Pulmonary artery endothelial cell (primary cell): ENCODE measurements at regions not wholly inside any gene's neighbourhood (a gene's known extent, or its start where the extent isn't known, plus 50 kb on each side); places are given as distances from the start of the nearest gene placed in this dataset.

ENCODE experiments used
- DNase-seq: peaks from one replicate; pipeline ENCODE4 v3.0.0-alpha.2; 2011; ENCODE audit warnings: low read depth, low spot score

DNA sequence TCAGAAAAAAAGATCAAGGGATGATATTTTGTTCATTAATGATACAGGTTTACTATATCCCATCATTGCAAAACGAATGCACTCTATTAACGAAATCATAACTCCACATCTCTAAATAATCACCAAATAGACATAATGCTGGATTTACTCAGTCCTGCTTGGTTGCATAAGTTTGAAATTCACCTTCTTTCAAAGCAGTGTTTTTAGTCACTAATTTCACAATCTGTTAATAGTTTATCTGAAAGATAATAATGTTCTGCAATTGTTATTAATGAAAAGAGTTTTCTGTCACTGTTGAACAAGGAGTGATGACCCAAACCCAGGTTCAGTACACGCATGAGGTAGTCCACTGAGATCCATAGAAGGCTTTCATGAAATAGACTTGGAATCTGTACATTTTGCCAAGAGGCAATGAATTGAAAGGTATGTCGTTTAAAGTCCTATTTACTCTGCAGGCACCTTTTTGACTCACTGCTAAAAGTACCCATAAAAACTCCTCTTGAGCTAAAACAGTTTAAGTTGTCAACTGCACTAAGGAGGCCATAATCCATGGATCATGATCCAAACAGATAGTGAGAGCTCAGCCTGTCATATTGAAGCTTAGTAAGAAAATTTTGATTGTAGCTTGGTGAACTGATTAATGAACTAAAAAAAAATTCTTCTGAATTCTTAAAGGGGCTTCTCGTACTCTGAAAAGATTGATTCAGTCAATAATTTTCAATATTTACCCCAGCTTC, 75.6 kb upstream of the MBNL1 start:
- DNase-seq, result no peak

DNA sequence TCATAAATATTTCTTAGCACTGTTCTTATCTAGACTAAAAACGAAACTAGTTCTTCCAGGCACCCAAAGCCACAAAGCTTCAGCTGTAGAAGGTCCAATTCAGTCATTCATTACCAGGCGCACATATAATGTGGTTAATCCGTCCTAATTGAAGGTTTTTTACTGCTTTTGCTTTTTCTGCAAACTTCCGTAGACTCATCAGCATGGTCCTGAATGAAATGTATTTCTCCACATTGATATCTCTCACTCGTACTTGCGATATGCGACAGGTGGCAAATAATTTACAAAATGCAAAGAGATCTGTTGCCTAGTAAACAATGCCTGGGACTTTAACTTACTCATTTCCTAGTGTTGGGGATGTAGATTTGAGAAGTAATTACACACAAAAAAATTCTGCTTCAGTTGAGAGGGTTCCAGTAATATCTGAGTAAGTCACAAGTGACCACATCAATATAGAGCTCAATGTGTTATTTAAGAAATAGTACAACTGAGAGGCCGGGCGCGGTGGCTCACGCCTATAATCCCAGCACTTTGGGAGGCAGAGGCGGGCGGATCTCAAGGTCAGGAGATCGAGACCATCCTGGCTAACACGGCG, 75.0 kb upstream of the MBNL1 start:
- no peak for DNase-seq

DNA sequence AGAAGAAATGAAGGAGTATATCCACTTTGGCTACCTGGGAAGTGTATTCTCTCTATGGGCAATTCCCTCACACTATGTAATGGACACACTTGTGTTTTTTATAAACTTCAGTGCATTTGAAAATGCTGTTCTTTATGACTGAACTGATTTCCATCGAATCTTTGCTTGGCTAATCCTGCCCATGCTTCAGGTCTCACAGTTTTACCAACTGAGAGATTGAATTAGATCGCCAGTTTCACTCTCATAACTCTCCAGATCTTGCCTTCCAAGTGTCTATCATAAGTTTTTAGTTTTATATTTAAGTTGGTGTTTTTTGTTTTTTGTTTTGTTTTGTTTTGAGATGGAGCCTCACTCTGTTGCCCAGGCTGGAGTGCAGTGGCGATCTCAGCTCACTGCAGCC, 73.5 kb upstream of the MBNL1 start:
- DNase-seq, result no peak

DNA sequence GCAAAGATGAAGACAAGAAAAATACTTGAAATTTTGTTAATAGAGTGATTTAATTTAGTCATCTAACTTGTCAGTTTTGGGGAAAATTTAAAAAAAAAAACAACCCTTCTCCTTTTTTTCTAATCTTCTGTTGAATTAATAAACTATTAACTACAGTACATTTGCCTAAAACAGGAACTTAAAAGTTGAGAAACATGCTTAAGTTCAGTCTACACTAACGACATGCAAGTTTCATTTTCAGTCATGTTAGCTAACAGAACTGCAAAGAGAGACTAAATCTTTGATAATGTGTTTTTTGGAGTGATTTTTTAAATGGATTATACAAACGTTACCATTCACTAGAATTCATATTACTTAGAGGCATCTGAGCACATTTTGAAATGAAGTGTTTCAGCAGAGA, 71.9 kb upstream of the MBNL1 start:
- no peak for DNase-seq

DNA sequence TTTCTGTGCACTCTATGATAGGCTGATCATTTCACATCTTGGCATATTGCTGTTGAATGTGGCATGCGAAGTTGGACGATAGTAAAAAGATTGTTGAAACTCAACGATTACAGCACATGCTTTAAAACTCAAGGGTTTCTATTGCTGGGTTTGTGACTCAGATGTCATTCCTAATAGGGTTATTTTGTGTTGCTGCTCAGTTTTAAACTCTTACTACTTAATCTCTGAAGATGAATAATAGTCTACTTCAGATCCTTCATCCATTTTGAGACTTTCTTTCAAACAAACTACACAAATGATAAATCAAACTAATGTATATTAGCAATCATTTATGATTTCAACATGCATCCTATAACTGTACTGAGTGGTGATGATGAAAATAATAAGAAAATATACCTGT, 71.3 kb upstream of the MBNL1 start:
- no peak for DNase-seq

DNA sequence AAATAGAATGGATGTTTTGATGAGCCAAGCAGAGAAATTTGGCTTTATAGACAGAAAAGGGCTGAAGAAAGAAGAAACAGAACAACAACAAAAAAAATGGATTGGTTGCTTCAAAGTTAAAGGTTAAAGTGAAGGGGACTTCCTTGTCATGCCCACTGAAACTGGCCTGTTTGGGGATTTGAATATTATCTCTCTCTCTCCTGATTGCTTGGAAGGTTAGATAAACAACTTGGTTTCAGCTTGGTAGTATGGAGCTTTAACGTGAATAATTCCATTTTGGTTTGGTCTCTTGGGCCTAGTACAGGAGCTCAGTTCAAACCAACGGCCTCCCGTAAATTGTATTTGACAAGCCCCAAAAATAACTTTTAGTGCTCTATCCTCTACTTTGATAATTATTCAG, 70.8 kb upstream of the MBNL1 start:
- DNase-seq, result no peak

DNA sequence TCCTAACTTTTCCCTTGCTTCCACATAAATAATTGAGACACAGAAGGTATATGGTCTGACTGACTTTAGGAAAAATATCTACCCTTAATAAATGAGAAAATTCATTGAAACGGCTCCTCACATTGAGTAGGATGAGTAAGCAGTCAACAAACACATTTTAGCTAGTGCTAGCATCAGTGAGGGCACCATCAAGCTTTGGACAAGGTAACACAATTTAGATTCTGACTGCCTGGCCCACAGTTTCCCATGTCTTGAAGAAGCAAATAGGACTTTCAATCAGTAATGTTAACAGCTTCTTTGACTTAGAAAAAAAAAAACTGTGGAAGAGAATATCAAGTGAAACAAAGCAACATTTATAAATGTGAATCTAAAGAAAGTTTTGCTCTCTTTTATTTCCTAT, 70.1 kb upstream of the MBNL1 start:
- no peak for DNase-seq

DNA sequence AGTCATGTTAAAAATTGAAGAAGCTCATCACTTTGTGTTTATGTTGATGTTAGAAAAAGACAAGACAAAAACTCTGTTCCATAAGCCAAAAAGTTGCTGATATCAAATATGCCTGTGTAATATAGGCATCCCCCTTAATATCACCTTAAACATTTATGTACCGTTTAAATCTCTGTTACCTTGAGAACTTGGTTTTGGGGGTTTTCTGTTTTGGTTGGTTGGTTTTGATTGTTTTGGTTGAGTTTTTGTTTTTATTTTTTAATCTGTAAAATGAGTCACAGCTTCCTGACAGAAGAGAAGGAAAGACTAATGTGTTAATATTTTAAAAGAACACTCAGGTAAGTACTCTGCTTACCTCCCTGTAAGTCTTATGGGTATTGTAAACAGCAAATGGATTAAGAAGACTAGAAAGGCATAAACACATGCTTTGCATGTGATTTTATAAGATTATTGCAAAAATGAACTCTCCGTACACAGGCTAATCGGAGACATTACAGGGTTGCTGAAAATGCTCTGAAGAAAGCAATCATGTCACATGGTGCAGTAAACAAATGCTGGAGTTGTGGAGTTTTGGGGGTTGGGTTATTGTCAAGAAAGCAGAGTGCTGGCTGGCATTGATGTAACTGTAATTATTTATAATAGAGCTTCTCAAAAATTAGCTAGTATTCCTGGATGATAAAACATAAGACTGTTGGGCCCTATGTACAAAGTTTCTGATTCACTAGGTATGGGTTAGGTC, 69.5 kb upstream of the MBNL1 start:
- no peak for DNase-seq

DNA sequence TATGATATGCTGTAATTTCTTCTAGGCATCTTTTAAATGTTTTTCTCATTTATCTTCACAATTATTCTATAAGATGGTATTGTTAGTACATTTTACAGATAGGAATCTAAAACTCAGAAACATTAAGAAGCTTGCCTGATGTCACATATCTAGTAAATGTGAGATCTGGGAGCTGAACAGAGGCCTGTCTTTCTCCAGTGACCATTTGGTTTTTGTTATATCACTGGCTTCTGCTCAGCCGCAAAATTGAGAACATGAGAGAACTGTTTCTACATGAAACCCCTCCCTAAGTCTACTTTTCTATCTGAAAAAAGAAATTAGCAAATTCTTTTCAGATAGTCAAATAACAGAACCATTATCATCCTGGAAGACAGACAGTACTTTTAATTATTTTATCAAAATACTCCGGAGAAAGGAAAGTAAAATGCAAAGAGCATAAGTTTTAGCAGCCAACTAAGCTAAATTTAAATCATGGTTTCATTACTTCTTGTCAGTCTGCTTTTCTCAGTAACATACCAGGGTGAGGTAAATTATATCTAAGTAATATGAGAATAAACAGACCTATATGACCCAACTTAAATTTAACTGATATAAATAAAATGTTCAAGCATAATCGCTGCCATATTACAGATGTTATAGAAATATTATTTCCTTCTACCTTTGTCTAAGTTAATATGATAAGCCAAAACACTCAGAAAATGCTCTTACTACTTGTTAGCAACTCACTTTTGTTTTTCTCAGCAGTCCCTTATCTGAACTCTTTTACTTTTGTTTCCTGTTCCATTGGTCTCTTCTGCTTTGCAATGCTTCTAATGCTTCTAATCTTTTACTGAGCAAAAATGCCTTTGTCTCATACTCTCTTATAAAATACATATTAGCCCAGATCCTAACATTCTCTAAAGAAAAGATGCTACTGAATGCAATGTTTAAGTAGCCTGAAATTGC, 68.0 kb upstream of the MBNL1 start:
- DNase-seq, result no peak

DNA sequence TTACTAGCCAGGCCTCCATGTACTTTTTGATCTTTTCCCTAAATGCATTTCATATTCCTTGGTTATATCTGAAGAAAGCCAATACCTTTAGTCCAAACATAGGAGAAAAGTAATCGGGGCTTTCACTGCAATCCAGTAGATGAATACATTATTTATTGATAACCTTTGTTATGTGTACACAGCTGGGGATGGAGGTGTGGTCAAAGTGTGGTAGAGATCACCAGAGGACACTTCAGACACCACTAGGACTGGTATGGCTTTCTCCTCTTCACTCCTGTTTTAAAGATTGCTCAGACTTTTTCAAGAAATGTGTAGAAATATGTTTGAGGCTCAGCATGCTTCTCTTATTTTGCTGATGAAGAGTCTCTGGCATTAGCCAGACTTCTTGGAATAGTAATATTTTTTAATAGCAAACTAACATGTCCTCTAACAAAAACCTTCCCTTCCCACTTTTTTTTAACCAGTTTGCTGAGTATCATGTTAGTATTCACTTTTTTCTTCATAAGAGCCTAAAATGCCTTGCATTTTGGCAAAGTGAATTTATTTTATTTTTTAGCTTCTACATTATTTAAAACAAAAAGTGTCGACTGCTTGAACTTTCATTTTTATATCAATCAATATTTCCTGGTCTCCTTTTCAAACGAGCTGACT, 65.6 kb upstream of the MBNL1 start:
- DNase-seq, result no peak

DNA sequence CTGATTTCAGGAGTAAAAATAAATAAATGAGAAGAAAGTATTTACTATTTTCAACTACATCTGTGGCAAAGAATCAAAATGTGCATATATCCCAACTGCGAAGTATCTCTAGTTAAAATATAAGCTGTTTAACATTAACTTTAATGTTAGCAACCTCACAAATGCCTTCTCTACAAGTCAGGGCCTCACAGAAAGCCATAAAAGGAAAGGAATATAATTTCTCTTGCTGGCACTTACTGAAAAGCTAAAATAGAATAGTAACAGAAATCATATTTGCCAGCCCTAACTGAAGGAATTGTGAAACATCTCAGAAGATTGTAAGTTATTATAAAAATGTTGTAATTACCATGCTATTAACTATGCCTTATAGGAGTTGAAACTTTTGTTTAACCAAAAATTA, 65.1 kb upstream of the MBNL1 start:
- DNase-seq, result no peak

DNA sequence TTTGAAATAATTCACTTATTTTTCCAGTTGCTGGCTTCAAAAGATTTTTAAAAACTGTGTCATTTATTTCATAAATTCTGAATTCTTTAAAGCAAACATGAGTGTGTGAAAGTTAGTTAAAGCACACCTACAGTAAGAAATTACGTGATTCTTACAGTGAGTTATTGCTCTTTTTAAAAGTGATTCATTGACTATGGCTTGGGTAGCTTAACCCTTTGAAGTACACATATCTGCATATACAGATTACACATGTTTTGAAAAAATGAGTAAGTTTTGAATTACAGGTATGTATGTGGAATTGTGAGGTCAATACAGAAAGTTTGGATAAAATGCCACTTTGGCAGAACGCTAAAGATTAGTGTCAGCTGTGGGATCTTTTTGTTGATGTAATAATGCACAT, 64.5 kb upstream of the MBNL1 start:
- DNase-seq, result no peak

DNA sequence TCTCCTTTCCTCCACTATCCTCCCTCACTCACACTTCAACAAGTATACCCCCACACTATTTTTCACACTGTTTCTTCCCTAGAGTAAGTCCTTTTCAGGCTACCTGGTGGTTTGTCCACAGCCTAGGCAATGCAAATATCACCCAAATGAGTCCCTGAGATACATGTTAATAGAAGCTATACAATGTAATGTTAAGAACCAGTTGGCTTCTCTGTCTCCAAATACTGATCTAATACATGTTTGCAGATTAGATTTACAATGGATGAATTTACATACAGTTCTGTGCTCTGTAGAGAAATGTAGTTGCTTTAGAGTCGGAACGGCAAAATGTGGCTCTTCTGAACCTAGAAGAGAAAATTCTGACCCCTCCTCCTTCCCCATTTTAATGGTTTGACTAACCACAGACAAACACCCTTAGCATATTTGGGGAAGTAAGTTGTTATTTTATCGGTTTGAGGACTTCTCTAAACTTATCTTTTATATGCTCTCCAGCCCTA, 63.6 kb upstream of the MBNL1 start:
- DNase-seq, result no peak

DNA sequence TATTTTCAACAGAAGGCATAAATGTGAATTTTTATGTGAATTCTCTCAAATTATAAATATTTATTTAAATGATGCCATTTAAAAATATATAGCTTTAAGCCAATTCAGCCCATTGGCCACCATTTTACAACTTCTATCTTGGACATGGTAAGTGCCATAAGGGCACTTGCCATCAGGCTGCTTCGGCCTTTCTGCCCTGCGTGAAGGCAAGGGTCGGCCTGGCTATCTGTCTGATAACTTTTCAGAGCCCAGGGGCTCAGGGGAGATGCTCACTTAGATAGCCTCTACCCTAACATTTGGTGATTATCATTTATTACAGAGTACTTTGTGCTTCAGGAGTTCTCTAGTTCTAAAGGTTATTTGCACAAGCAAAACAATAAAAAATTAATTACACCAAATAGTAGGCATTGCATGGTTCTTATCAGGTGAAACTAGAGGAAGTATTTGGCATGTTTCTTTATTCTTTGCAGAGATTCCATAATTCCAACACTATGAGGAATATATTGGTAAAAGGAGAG, 62.4 kb upstream of the MBNL1 start:
- no peak for DNase-seq

DNA sequence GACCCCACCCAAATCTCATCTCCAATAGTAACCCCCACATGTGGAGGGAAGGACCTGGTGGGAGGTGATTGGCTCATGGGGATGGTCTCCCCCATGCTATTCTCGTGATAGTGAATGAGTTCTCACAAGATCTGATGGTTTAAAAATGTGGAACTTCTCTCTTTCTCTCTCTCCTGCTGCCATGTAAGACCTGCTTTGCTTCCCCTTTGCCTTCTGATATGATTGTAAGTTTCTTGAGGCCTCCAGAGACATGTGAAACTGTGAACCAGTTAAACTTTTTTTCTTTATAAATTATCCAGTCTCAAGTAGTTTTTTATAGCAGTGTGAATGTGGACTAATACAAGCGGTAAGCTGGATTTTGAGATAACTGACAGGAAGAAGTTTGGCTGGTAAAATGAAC, 60.3 kb upstream of the MBNL1 start:
- no peak for DNase-seq

DNA sequence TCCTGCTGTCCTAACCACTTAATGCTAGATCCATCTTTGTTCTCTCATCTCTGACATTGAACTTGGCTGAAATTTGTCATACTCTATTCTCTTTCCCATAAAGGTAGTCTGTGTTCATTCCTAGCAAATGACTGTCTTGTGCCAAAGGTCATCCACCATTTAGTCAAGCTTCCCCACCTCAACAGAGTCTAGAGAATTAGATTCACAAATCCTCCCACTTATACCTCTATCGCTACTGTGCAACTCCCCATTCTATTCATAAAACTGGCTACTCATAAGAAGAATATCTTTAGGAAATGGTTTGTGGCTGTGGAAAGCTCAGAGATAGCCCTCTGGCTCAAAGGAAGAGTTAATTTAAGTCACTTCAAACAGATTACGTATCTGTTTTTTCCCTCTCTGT, 59.7 kb upstream of the MBNL1 start:
- no peak for DNase-seq

DNA sequence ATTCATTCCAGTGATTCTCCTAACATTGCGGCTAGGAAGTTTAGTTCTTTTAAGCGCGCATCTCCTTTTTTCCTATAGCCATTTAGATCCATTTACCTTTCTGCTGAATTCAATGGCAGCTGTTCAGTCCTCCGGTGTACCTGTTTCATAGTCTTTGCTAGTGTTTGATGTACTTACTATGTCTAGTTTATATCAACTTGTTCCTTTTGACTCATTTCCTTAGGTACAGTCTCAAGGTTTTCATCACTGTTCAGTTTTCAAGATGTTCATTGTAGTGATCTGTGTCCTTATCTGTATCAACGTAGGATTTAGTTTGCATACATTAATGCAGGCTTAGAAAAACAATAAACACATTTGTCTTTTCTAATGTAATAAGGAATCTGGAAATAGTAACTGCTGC, 59.0 kb upstream of the MBNL1 start:
- no peak for DNase-seq

DNA sequence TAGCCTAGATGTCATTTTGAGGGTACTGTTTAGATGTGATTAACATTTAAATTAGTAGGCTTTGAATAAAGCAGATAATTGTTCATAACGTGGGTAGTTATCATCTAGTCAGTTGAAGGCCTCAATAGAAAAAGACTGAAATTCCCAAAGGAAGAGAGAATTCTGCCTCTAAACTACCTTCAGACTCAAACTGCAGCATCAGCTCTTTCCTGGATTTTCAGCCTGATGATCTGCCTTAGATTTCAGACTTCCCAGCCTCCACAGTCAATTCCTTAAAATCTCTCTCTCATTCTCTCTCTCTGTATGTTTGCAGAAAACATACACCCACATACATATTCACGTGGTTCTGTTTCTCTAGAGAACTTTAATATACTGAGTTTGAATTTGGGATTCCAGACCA, 58.0 kb upstream of the MBNL1 start:
- no peak for DNase-seq

DNA sequence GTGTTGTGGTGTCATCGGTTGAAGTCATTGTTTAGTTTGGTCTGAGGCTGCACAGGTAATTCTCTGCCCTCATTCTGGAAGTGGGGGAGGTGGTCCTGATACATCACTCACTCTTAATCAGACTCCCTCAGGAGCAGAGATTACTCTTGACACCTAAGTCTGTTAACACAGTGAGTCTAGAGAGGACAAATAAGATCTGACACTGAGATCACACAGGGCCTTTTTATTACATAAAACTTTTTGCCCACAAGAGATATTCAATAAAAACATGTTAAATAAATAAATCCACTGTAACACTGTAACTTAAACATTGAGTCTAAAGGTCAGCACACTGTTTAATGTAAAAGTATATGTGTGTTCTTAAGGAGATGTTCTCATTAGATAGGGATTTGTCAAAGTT, 57.1 kb upstream of the MBNL1 start:
- no peak for DNase-seq

DNA sequence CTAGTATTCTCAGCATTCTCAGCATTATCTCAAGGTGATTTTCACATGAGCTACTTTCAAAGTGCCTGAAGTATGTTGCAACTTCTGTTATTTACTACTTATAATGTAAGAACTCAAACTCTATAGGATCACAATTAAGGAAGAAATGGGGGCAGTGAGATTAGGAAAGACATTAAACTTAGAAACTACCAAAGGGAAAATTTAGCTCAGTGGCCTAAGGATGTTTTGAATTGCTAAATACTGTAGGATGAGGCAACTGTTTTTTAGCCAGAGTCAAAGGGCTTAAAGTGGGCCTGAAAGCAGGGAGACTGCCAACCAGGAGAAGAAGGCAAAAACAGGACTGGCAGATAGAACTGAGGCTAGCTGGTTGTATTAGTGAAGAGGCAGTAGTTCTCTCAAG, 55.5 kb upstream of the MBNL1 start:
- DNase-seq, result no peak

DNA sequence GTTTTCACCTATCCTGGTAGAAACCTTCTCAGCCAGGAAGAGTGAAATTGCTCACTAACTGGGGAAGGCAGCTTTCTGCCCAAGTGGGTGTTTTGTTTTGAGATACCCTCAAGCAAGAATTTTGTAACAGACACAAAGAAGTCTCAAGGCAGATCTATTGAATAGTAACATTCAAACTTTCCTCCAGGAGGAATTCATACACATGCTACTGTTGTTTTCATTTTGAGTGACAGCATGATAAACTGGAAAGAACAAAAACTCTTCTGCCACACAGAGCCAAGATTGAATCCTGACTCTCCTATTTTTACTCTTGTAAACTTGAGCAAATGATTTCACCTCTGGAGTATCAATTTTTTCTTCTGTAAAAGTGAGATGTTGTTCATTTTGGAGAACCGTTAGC, 54.8 kb upstream of the MBNL1 start:
- no peak for DNase-seq
